Aorta (tissue), 5 donors: ENCODE measurements at regions not wholly inside any gene's neighbourhood (a gene's known extent, or its start where the extent isn't known, plus 50 kb on each side); places are given as distances from the start of the nearest gene placed in this dataset.

ENCODE experiments used
- ATAC-seq: fragments of 200-7000 bp; cut with Tn5 transposase; one replicate; pipeline ENCODE4 v1.9.1; 2022; ENCODE audit warnings: moderate library complexity; ENCODE audit not compliant: low FRiP score
- DNase-seq, 2 donors: peaks; one replicate each; pipeline ENCODE4 v3.0.0-alpha.2; 2020
- H3K27ac ChIP-seq, 2 donors: one replicate each; pipeline ENCODE4 v1.5.1; 2013; ENCODE audit warnings: low read length in 2 of 2, mild to moderate bottlenecking in 2 of 2, moderate library complexity in 2 of 2, control low read depth in 1 of 2, inconsistent platforms in 1 of 2, low read depth in 1 of 2
- H3K27me3 ChIP-seq, 2 donors: one replicate each; pipeline ENCODE4 v1.6.1; 2013; ENCODE audit warnings: control low read depth in 1 of 2, low read length in 1 of 2, mild to moderate bottlenecking in 1 of 2, moderate library complexity in 1 of 2; ENCODE audit not compliant: insufficient read depth in 2 of 2, control insufficient read depth in 1 of 2
- H3K36me3 ChIP-seq, 2 donors: one replicate each; pipeline ENCODE4 v1.6.1; 2013; ENCODE audit warnings: control low read depth in 1 of 2, low read length in 1 of 2, mild to moderate bottlenecking in 1 of 2; ENCODE audit not compliant: insufficient read depth in 2 of 2, control insufficient read depth in 1 of 2
- H3K4me1 ChIP-seq, 2 donors: one replicate each; pipeline ENCODE4 v1.6.1; 2013; ENCODE audit warnings: low read length in 2 of 2, control low read depth in 1 of 2, mild to moderate bottlenecking in 1 of 2, moderate library complexity in 1 of 2; ENCODE audit not compliant: insufficient read depth in 2 of 2, control insufficient read depth in 1 of 2
- H3K4me3 ChIP-seq, 2 donors: one replicate each; pipeline ENCODE4 v1.5.1; 2013; ENCODE audit warnings: low read length in 2 of 2, control low read depth in 1 of 2, mild to moderate bottlenecking in 1 of 2
- H3K9me3 ChIP-seq: one replicate; pipeline ENCODE4 v1.6.1; 2013; ENCODE audit warnings: mild to moderate bottlenecking, low read length; ENCODE audit not compliant: control insufficient read depth
- WGBS, 2 donors: extraction: QIAGEN DNeasy Blood & Tissue Kit; methylation state at CpG; one replicate each; pipeline ENCODE4 v1.1.7; 2013; 5-methylcytosine and 5-hydroxymethylcytosine counted together
- intact Hi-C, 2 donors: fragments of 100-400 bp; cut with DNase I; formaldehyde crosslinking; loops; one replicate each; pipeline versions ENCODE4 v1.14.2 to v1.15.0; 2022
- donor health status: healthy with polysubstance abuse.
- donor health status: Bipolar disorder and iron deficiency.
- donor health status: DM: no; HTN: no; CAD: no.
- donor health status: DM: no; HTN: no; CAD: no.
- donor health status: DM: yes; HTN: yes; CAD: no.

- intact Hi-C loops: no loop called here
- Histone ChIP-seq H3K9me3 (no peaks in the 10 kb centered on the region), H3K27me3 (no peaks in the 10 kb centered on the region), H3K4me3 (no peak overlapping the region), H3K4me1 (no peaks in the 10 kb centered on the region), H3K27ac (no peak overlapping the region), H3K36me3 (no peaks in the 10 kb centered on the region)
- DNase-seq (no peak), ATAC-seq (no peak)
- WGBS, 2 donors: 92 to 93% methylated on average over 8 of the region's 8 CpGs
Measured at GRCh38 chr16:80029761-80030481, 429.4 kb upstream of the MAF start.

- intact Hi-C loops: no loop called here
- 87 to 95% methylated on average over 2 of the region's 2 CpGs for WGBS, 2 donors
Measured at GRCh38 chr16:80029381-80029630, 428.8 kb upstream of the MAF start.

GRCh38 chr16:80028581-80029380, 428.2 kb upstream of the MAF start:
- Histone ChIP-seq H3K9me3 (no peaks in the 10 kb centered on the region), H3K4me1 (no peaks in the 10 kb centered on the region), H3K36me3 (no peaks in the 10 kb centered on the region), H3K27me3 (no peaks in the 10 kb centered on the region), H3K4me3 (no peak overlapping the region), H3K27ac (no peak overlapping the region)
- intact Hi-C loops: no loop called here
- 95 to 96% methylated on average over 5 of the region's 5 CpGs for WGBS, 2 donors
- no peak for DNase-seq
- no peak for ATAC-seq

More at GRCh38 chr16:80029381-80029630, 428.8 kb upstream of the MAF start:
- Histone ChIP-seq H3K4me1 (no peaks in the 10 kb centered on the region), H3K9me3 (no peaks in the 10 kb centered on the region), H3K27me3 (no peaks in the 10 kb centered on the region), H3K36me3 (no peaks in the 10 kb centered on the region), H3K4me3 (no peak overlapping the region), H3K27ac (no peak overlapping the region)
- no peak for DNase-seq
- no peak for ATAC-seq

GRCh38 chr16:80027007-80027965, 426.7 kb upstream of the MAF start:
- no peak overlapping the region for H3K4me3 ChIP-seq
- intact Hi-C loops: no loop called here
- no peaks in the 10 kb centered on the region for H3K9me3 ChIP-seq
- H3K4me1 ChIP-seq: no peaks in the 10 kb centered on the region
- H3K36me3 ChIP-seq: no peaks in the 10 kb centered on the region
- DNase-seq: peak; percentile 71 to 74
- H3K27me3 ChIP-seq: no peaks in the 10 kb centered on the region
- WGBS, 2 donors: 68 to 70% methylated on average over 20 of the region's 20 CpGs
- H3K27ac ChIP-seq: no peak overlapping the region
- peak; percentile 60 for ATAC-seq

- H3K36me3 ChIP-seq: no peaks in the 10 kb centered on the region
- 72 to 78% methylated on average over 4 of the region's 4 CpGs for WGBS, 2 donors
- H3K27ac ChIP-seq: no peak overlapping the region
- no peak overlapping the region for H3K4me3 ChIP-seq
- H3K27me3 ChIP-seq: no peaks in the 10 kb centered on the region
- intact Hi-C loops: no loop called here
- DNase-seq: no peak
- no peaks in the 10 kb centered on the region for H3K4me1 ChIP-seq
- no peaks in the 10 kb centered on the region for H3K9me3 ChIP-seq
- no peak for ATAC-seq
Measured at GRCh38 chr16:80025236-80025635, 424.7 kb upstream of the MAF start.

GRCh38 chr16:80024443-80024842, 423.9 kb upstream of the MAF start:
- no peaks in the 10 kb centered on the region for H3K27me3 ChIP-seq
- H3K4me1 ChIP-seq: no peaks in the 10 kb centered on the region
- WGBS, 2 donors: 79 to 85% methylated on average over 3 of the region's 3 CpGs
- no peak overlapping the region for H3K27ac ChIP-seq
- ATAC-seq: no peak
- no peaks in the 10 kb centered on the region for H3K9me3 ChIP-seq
- DNase-seq: no peak
- H3K36me3 ChIP-seq: no peaks in the 10 kb centered on the region
- intact Hi-C loops: no loop called here
- H3K4me3 ChIP-seq: no peak overlapping the region

- WGBS, 2 donors: 42 to 48% methylated on average over 2 of the region's 2 CpGs
- intact Hi-C loops: no loop called here
Measured at GRCh38 chr16:80023865-80024264, 423.3 kb upstream of the MAF start.

GRCh38 chr16:80019395-80019794, 418.9 kb upstream of the MAF start:
- intact Hi-C loops: no loop called here
- DNase-seq: no peak
- Histone ChIP-seq H3K27me3 (no peaks in the 10 kb centered on the region), H3K9me3 (no peaks in the 10 kb centered on the region), H3K4me3 (no peak overlapping the region), H3K36me3 (no peaks in the 10 kb centered on the region), H3K27ac (no peak overlapping the region), H3K4me1 (no peaks in the 10 kb centered on the region)
- WGBS, 2 donors: 48 to 98% methylated on average over 2 of the region's 2 CpGs
- ATAC-seq: no peak

More at GRCh38 chr16:80023865-80024264, 423.3 kb upstream of the MAF start:
- DNase-seq (no peak), ATAC-seq (no peak)
- Histone ChIP-seq H3K4me1 (no peaks in the 10 kb centered on the region), H3K9me3 (no peaks in the 10 kb centered on the region), H3K27me3 (no peaks in the 10 kb centered on the region), H3K27ac (no peak overlapping the region), H3K36me3 (no peaks in the 10 kb centered on the region), H3K4me3 (no peak overlapping the region)
